ENCODE measurements at regions not wholly inside any gene's neighbourhood (a gene's known extent, or its start where the extent isn't known, plus 50 kb on each side); places are given as distances from the start of the nearest gene placed in this dataset.

DNA sequence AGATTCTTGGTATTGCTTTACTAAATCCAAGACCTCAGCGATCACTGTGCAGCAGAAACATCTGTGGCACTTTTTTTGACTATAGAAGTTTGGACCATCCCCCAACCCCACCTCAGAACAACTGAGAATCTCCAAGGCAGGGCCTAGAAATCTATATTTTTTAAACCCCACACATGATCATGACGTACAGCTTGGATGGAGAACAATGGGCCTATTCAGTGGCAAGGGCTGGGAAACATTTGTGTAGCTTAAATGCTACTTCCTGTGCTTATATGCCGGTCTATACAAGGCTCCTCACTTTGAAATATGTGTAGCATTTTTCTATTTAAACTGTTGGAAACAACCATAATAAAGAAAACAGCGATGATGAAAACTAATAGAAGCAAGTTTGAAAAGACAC, 55.1 kb upstream of the SPRED1 start:
- TF ChIP-seq, protein P1, sequence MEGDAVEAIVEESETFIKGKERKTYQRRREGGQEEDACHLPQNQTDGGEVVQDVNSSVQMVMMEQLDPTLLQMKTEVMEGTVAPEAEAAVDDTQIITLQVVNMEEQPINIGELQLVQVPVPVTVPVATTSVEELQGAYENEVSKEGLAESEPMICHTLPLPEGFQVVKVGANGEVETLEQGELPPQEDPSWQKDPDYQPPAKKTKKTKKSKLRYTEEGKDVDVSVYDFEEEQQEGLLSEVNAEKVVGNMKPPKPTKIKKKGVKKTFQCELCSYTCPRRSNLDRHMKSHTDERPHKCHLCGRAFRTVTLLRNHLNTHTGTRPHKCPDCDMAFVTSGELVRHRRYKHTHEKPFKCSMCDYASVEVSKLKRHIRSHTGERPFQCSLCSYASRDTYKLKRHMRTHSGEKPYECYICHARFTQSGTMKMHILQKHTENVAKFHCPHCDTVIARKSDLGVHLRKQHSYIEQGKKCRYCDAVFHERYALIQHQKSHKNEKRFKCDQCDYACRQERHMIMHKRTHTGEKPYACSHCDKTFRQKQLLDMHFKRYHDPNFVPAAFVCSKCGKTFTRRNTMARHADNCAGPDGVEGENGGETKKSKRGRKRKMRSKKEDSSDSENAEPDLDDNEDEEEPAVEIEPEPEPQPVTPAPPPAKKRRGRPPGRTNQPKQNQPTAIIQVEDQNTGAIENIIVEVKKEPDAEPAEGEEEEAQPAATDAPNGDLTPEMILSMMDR (IDR thresholded peaks at IDR 0.05; ENCODE audit: insufficient read depth, low read depth, low read length, missing control alignments) = no peak
- no peak for DNase-seq (ENCODE audit: low read depth)
- no peak overlapping the region for H3K4me3 ChIP-seq (ENCODE audit: low read depth, low read length)

DNA sequence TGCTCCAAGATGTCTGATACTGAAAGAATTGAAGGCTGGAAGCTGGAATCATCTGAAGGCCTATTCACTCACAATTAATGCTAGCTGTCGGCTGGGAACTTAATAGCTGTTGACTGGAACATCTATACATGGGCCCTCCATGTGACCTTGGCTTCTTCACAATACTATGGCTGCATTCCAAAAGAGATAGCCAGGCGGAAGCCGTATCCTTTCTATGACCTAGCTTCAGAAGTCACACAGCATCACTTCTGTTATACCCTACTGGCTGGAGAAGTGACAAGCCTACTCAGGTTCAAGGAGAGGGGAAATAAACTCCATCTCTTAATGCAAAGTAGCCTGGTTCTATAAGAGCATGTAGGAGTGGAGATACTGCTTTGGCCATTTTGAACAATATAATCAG, 50.9 kb upstream of the SPRED1 start:
- TF ChIP-seq, protein P1 (IDR thresholded peaks at IDR 0.05; ENCODE audit: insufficient read depth, low read depth, low read length, missing control alignments) = no peak
- no peak for DNase-seq (ENCODE audit: low read depth)
- H3K4me3 ChIP-seq (ENCODE audit: low read depth, low read length) = no peak overlapping the region

DNA sequence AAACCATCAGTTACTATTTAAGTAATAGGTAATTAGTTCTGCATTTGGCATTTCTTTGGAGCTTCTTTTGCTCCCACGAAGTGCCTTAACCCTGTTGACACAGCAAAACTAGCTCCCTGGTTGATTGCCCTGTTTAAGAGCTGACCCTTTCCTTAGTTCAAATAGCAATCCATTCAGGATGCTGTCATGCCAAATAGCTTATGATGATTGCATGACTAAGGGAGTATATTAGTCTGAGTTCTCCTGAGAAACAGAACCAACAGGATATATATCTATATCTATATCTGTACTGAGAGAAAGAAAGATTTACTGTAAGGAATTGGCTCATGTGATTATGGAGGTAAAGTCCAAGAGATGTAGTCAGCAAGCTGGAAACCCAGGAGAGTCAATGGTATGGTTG, 50.3 kb upstream of the SPRED1 start:
- TF ChIP-seq, protein P1 (IDR thresholded peaks at IDR 0.05; ENCODE audit: insufficient read depth, low read depth, low read length, missing control alignments) = no peak
- DNase-seq (ENCODE audit: low read depth) = no peak
- H3K4me3 ChIP-seq (ENCODE audit: low read depth, low read length) = no peak overlapping the region

Data from GM12865 (cell line).